ENCODE measurements at regions not wholly inside any gene's neighbourhood (a gene's known extent, or its start where the extent isn't known, plus 50 kb on each side); places are given as distances from the start of the nearest gene placed in this dataset.
A peak's percentile ranks its signal among the peaks of the same experiment; 100 is the strongest.

GRCh38 chr12:83408851-83409250 is 722.1 kb downstream of the TMTC2 start:
- no peak for DNase-seq

DNA sequence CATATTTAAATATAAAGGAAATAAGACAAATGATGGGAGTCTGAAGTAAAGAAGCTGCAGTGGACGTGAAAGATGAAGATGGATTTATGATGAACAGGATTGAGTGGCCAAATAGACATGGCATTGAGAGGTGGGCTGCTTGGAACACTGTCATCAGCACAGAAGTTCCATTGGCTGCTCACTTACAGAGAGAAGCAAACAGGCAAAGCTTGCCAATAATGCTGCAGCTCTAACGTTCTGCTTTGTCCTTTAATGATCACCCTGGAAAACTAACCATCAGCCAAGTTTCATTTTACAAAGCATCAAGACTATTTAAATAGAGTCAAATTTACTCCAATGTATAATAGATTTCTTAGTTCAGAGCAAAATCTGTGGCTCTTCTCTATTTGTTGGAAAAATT is 721.4 kb downstream of the TMTC2 start:
- DNase-seq: no peak

DNA sequence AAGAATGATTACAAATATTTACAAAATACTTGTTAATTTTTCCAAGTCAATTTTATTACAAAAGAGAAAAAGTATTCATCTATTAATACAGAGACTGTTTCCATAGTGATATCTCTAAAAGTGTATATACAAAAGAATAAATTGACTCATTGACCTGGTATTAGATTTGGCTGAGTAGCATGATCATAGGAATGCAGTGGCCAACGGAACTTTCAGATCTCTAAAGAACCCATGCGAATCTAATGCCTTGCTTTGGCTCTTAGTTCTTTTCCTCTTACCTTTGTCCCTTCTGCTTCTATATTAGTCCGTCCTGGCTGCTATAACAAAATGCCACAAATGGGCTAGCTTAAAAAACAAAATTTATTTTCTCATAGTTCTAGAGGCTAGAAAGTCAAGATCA is 717.8 kb downstream of the TMTC2 start:
- no peak for DNase-seq

GRCh38 chr12:83390186-83390585 is 703.5 kb downstream of the TMTC2 start:
- DNase-seq: no peak

- no peak for DNase-seq
Observed at GRCh38 chr12:83389237-83389996, 702.7 kb downstream of the TMTC2 start.

GRCh38 chr12:83388551-83388950 is 701.8 kb downstream of the TMTC2 start:
- DNase-seq: no peak

- DNase-seq: no peak
Observed at GRCh38 chr12:83386527-83387264, 700.0 kb downstream of the TMTC2 start.

- DNase-seq: no peak
Observed at GRCh38 chr12:83378186-83378727, 691.6 kb downstream of the TMTC2 start.

DNA sequence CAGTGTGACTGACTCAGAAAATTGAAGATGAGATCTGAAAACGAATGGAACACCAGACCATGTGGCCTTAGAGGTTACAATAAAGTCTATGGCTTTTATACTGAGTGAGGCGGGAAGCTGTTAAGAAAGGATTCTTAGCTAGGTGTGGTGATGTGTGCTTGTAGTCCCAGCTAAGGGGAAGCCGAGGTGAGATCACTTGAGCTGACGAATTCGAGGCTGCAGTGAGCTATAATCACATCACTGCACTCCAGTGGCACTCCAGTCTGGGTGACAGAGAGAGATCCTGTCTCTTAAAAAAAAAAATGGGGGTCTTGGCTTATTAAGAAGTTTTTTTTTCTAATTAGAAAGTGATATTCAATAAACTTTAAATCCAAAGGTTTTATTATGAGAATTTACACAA is 678.6 kb downstream of the TMTC2 start:
- DNase-seq: no peak

GRCh38 chr12:83361475-83361874 is 674.8 kb downstream of the TMTC2 start:
- DNase-seq: no peak

- no peak for DNase-seq
Observed at GRCh38 chr12:83361071-83361470, 674.4 kb downstream of the TMTC2 start.

DNA sequence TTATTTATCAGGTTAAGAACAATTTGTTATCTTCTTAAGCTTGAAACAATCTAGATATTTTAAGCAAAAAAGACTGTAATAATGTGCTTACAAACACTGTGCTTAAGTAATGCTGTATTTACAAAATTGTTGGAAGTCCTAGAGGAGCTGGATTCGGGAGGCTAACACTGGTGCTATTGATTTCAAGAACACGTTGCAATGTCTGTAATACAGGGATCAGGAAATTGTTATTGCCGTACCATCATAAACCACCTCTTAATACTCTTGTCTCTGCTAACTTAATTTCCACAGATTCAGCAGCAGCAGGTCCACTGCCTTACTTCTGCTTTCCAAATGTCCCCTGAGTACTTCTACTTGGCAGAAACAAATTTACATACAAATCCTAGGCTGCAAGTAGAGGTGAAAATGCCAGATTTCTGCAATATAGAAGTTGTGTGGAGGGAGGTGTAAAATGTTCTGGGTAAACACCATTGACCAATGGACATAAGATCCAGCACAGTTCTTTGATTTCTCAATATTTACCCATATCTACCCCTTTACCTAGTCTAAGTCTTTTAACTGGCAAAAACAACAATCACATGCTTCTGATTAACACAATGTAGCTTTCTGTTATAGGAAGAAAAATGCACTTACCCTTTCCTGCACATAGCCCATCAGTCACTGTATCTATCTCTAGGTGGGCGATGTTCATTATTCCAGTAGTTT is 663.4 kb downstream of the TMTC2 start:
- no peak for DNase-seq

GRCh38 chr12:83346333-83346732 is 659.6 kb downstream of the TMTC2 start:
- DNase-seq: no peak

DNA sequence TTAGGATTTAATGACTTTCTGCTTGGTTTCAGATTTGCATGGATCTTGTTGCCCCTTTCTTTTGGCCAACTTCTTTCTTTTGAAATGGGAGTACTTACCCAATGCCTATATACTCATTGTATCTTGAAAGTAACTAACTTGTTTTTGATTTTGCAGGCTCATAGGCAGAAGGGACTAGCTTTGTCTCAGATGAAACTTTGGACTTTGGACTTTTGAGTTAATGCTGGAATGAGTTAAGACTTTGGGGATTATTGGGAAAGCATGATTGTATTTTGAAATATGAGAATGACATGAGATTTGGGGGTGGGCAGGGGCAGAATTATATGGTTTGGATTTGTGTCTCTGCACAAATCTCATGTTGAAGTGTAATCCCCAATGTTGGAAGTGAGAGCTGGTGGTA is 657.1 kb downstream of the TMTC2 start:
- no peak for DNase-seq

GRCh38 chr12:83335748-83336147 is 649.0 kb downstream of the TMTC2 start:
- DNase-seq: no peak

DNA sequence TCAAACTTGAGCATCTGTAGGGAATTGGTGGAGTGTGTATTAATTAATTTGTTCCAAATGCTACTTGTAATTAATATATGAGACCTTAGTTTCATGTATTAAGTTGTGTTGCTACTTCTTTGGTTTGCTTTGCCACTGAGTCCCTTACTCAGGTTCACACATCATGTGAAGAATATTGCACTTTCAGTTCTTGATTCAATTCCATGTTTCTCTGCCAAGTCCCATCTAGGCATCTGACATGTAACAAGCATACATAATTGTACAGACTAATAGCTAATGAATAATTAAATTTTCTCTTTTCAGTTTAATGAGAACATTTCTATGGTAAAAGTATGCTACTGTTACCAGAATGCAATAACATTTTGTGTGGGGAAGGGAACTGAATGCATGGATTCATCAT is 640.0 kb downstream of the TMTC2 start:
- DNase-seq: no peak

DNA sequence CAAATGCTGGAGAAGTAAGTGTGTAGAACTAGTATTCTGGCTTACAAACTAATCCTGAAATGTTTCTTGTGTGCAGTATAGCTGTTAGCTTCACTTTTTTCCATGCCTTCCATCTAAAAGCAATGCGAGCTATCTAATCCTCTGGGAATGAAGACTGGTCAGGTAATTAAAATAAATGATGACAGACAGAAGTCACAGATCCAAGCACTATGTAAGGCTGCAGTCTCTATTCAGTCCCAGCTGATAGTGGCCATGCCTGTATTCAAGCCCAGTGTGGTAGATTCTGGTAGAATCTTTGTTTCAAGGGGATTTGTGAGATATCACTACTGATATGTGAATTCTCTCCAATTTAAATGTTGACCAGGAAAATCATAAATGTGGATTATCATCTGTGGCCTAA is 637.2 kb downstream of the TMTC2 start:
- no peak for DNase-seq

GRCh38 chr12:83322809-83323208 is 636.1 kb downstream of the TMTC2 start:
- peak; percentile 6 for DNase-seq

DNA sequence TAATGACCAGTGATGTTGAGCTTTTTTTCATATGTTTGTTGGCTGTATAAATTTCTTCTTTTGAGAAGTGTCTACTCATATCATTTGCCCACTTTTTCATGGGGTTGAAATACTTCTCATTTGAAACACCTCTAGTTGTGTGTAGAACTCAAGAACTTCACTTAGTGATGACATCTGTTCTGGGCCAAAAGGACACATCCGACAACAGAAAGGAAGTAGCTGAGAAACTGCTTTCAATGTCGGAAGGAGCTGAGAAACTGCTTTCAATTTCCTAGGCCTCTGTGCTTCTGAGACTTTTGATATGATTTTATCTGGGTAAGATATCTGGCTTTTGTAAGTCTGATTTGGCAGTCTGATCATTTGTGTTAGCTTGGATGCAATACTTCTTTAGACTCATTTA is 635.3 kb downstream of the TMTC2 start:
- no peak for DNase-seq

GRCh38 chr12:83320350-83320749 is 633.6 kb downstream of the TMTC2 start:
- no peak for DNase-seq

DNA sequence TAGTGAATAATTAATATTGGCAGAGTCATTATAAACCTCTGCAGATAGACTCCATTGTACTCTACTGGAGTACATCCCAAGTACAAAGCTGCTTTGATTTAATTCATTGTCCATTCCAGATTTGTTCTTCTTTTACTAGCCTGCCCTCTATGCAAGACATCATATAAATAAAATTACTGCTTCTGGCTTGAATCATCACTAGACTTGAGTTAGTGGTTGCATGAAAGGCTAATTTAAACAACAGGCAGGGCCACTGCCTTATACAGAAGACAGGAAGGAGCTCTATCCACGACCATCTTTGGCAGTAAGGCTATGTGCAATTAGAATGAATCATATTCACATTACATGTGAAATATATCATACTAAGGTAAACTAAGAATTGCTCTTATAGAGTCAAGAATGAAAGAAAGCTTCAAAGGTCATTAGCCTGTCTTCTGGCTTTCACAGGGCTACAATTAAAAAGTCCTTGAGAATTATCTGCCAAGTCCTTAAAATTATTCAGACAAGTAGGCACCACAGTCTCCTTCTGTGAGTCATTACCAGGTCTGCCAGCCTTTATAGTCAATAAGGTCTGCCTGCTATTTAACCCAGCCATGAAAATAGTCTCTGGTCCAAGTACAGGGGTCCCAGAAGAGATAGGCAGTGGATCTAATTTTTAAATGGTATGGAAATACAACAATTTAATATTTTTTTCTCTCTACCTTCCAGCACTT is 631.8 kb downstream of the TMTC2 start:
- DNase-seq: peak; percentile 83

DNA sequence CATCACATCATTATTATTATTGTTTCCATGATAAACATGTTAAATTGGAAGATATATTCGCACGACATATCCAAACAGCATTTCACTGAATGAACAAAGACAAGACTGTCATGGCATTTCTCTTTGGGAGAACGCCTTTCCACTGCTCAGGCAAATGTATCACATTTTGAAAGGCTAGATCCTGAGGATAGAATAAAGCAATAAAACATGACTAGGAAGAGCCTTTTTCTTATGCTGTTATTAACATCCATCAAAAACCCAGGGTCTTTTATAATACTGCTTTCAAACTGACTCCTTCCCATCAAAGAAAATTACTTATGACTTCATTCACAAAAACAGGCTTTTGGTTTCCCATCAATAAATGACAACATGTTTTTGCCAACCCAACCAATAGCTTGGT is 630.9 kb downstream of the TMTC2 start:
- no peak for DNase-seq

GRCh38 chr12:83313827-83314226 is 627.1 kb downstream of the TMTC2 start:
- no peak for DNase-seq

Data from NCI-H1105 treated with DMSO at 0.1 percent for 48 hours (cell line).